Small intestine (tissue), 7 donors: ENCODE measurements at regions not wholly inside any gene's neighbourhood (a gene's known extent, or its start where the extent isn't known, plus 50 kb on each side); places are given as distances from the start of the nearest gene placed in this dataset.

ENCODE experiments used
- DNase-seq, 2 donors: peaks; one replicate each; pipeline versions ENCODE4 v3.0.0 to v3.0.0-alpha.2; 2013
- FAIRE-seq: peaks from 2 replicates; lab custom pipeline; 2012; peaks lifted over from hg19 to GRCh38; lab: Jason Lieb, UNC
- H3K27ac ChIP-seq, 3 donors: one replicate each; pipeline ENCODE4 v1.5.1; 2013; ENCODE audit warnings: low read length in 2 of 3, mild to moderate bottlenecking in 2 of 3, control low read depth in 1 of 3, inconsistent platforms in 1 of 3, low read depth in 1 of 3, moderate library complexity in 1 of 3
- H3K27me3 ChIP-seq, 3 donors: one replicate each; pipeline ENCODE4 v1.6.1; 2013; ENCODE audit warnings: low read length in 3 of 3, inconsistent platforms in 1 of 3; ENCODE audit not compliant: control insufficient read depth in 3 of 3, insufficient read depth in 3 of 3
- H3K36me3 ChIP-seq, 3 donors: one replicate each; pipeline ENCODE4 v1.6.1; 2013; ENCODE audit warnings: low read length in 3 of 3, inconsistent platforms in 1 of 3, low read depth in 1 of 3, mild to moderate bottlenecking in 1 of 3, moderate library complexity in 1 of 3; ENCODE audit not compliant: control insufficient read depth in 3 of 3, insufficient read depth in 2 of 3
- H3K4me1 ChIP-seq, 3 donors: one replicate each; pipeline ENCODE4 v1.6.1; 2013; ENCODE audit warnings: low read length in 2 of 3, inconsistent platforms in 1 of 3, low read depth in 1 of 3, mild to moderate bottlenecking in 1 of 3, moderate library complexity in 1 of 3; ENCODE audit not compliant: control insufficient read depth in 3 of 3, insufficient read depth in 2 of 3
- H3K4me3 ChIP-seq, 3 donors: one replicate each; pipeline ENCODE4 v1.5.1; 2013; ENCODE audit warnings: low read length in 3 of 3, control low read depth in 1 of 3, inconsistent platforms in 1 of 3, low read depth in 1 of 3, mild to moderate bottlenecking in 1 of 3, moderate library complexity in 1 of 3
- H3K9me3 ChIP-seq, 2 donors: one replicate each; pipeline ENCODE4 v1.6.1; 2013; ENCODE audit warnings: low read depth in 1 of 2, low read length in 1 of 2; ENCODE audit not compliant: control insufficient read depth in 2 of 2, insufficient read depth in 1 of 2
- WGBS, 3 donors: extraction: QIAGEN DNeasy Blood & Tissue Kit; methylation state at CpG; one replicate each; pipeline ENCODE4 v1.1.7; 2013; 5-methylcytosine and 5-hydroxymethylcytosine counted together
- donor health status: healthy with polysubstance abuse.
- donor health status: control.
- donor health status: control.
- donor health status: Bipolar disorder and iron deficiency.
- donor health status: healthy.

- no peak overlapping the region for H3K27ac ChIP-seq
- H3K4me3 ChIP-seq: no peak overlapping the region
- H3K36me3 ChIP-seq: no peaks in the 10 kb centered on the region
- H3K9me3 ChIP-seq: peaks cover 0 to 7% of the 10 kb centered on the region in 2 donors
- no peak for FAIRE-seq
- no peaks in the 10 kb centered on the region for H3K4me1 ChIP-seq
- DNase-seq: no peak
- H3K27me3 ChIP-seq: no peaks in the 10 kb centered on the region
These were observed 387.2 kb upstream of the DUSP10 start for GRCh38 chr1:222129041-222129440.

GRCh38 chr1:222127526-222128152 is 385.8 kb upstream of the DUSP10 start:
- no peak for FAIRE-seq

GRCh38 chr1:222127096-222127495 is 385.2 kb upstream of the DUSP10 start:
- Histone ChIP-seq H3K27me3 (no peaks in the 10 kb centered on the region), H3K4me3 (no peak overlapping the region)

More at GRCh38 chr1:222127526-222128152, 385.8 kb upstream of the DUSP10 start:
- no peak for DNase-seq
- Histone ChIP-seq H3K4me1 (no peaks in the 10 kb centered on the region), H3K27me3 (no peaks in the 10 kb centered on the region), H3K9me3 (peaks cover 0 to 7% of the 10 kb centered on the region in 2 donors), H3K27ac (no peak overlapping the region), H3K4me3 (no peak overlapping the region), H3K36me3 (no peaks in the 10 kb centered on the region)
- 68 to 81% (median 81%) methylated on average over 3 of the region's 3 CpGs for WGBS, 3 donors

GRCh38 chr1:222126052-222126451 is 384.2 kb upstream of the DUSP10 start:
- Histone ChIP-seq H3K4me1 (no peaks in the 10 kb centered on the region), H3K27ac (no peak overlapping the region), H3K36me3 (no peaks in the 10 kb centered on the region), H3K27me3 (no peaks in the 10 kb centered on the region), H3K4me3 (no peak overlapping the region), H3K9me3 (peaks cover 0 to 7% of the 10 kb centered on the region in 2 donors)
- 16 to 57% (median 27%) methylated on average over 4 of the region's 4 CpGs for WGBS, 3 donors
- no peak for FAIRE-seq
- peak; percentile 36 to 52 for DNase-seq

More at GRCh38 chr1:222127096-222127495, 385.2 kb upstream of the DUSP10 start:
- FAIRE-seq (no peak), DNase-seq (no peak)
- H3K27ac ChIP-seq: no peak overlapping the region
- H3K4me1 ChIP-seq: no peaks in the 10 kb centered on the region
- 63 to 76% (median 70%) methylated on average over 2 of the region's 2 CpGs for WGBS, 3 donors
- peaks cover 0 to 7% of the 10 kb centered on the region in 2 donors for H3K9me3 ChIP-seq
- no peaks in the 10 kb centered on the region for H3K36me3 ChIP-seq

GRCh38 chr1:222124602-222125001 is 382.7 kb upstream of the DUSP10 start:
- Histone ChIP-seq H3K27ac (no peak overlapping the region), H3K4me1 (no peaks in the 10 kb centered on the region), H3K27me3 (no peaks in the 10 kb centered on the region), H3K9me3 (peaks cover 0 to 7% of the 10 kb centered on the region in 2 donors), H3K36me3 (no peaks in the 10 kb centered on the region), H3K4me3 (no peak overlapping the region)
- DNase-seq (peak in 1 of 2 donors; percentile 1), FAIRE-seq (no peak)
- WGBS, 3 donors: 26 to 57% (median 27%) methylated on average over 1 of the region's 1 CpG

DNA sequence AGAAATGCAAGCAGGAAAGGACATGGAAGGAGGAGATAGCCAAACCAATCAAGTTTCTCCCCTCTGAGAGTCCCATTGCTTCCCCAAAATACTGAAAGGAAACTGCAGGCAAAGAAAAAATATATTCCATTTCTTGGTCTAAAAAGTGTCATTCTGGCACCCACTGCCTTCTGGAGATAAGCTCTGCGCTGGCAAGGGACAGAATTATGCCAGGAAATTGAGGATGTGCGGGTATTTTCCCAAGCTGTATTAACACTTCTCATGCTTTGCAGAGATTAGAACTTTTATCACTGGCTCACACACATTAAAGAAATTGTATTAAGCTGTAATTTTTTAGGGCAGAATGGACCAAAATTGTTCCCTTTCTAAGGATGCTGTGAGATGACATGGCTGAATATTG is 381.2 kb upstream of the DUSP10 start:
- 76 to 79% (median 78%) methylated on average over 2 of the region's 2 CpGs for WGBS, 3 donors
- peaks cover 0 to 7% of the 10 kb centered on the region in 2 donors for H3K9me3 ChIP-seq
- no peak overlapping the region for H3K4me3 ChIP-seq
- H3K27me3 ChIP-seq: no peaks in the 10 kb centered on the region
- H3K36me3 ChIP-seq: no peaks in the 10 kb centered on the region
- FAIRE-seq (no peak), DNase-seq (no peak)
- no peak overlapping the region for H3K27ac ChIP-seq
- no peaks in the 10 kb centered on the region for H3K4me1 ChIP-seq

GRCh38 chr1:222117809-222118208 is 375.9 kb upstream of the DUSP10 start:
- H3K4me3 ChIP-seq: no peak overlapping the region
- DNase-seq (no peak), FAIRE-seq (no peak)
- H3K27ac ChIP-seq: no peak overlapping the region
- no peaks in the 10 kb centered on the region for H3K27me3 ChIP-seq
- H3K4me1 ChIP-seq: no peaks in the 10 kb centered on the region
- H3K9me3 ChIP-seq: no peaks in the 10 kb centered on the region
- H3K36me3 ChIP-seq: no peaks in the 10 kb centered on the region
- 62 to 76% (median 67%) methylated on average over 2 of the region's 2 CpGs for WGBS, 3 donors

GRCh38 chr1:222114536-222115156 is 372.8 kb upstream of the DUSP10 start:
- DNase-seq: no peak
- H3K36me3 ChIP-seq: no peaks in the 10 kb centered on the region
- no peaks in the 10 kb centered on the region for H3K4me1 ChIP-seq
- FAIRE-seq: no peak
- H3K4me3 ChIP-seq: no peak overlapping the region
- no peaks in the 10 kb centered on the region for H3K9me3 ChIP-seq
- H3K27ac ChIP-seq: no peak overlapping the region
- H3K27me3 ChIP-seq: no peaks in the 10 kb centered on the region
- WGBS, 3 donors: 63 to 76% (median 65%) methylated on average over 3 of the region's 3 CpGs
